Panc1 (cell line): ENCODE measurements at regions not wholly inside any gene's neighbourhood (a gene's known extent, or its start where the extent isn't known, plus 50 kb on each side); places are given as distances from the start of the nearest gene placed in this dataset.

ENCODE experiments used
- ATAC-seq: fragments of 200-7000 bp; cut with Tn5 transposase; 2 replicates; pipeline ENCODE4 v1.9.1; 2020; ENCODE audit warnings: mild to moderate bottlenecking, moderate library complexity
- BruUV-seq: library from RNA; stranded (reverse); fragments of 400-500 nt; replicated peaks from 2 replicates; lab custom pipeline; 2021; lab: Mats Ljungman, UMichigan
- CTCF ChIA-PET: fragments of 300-600 bp; sonication (Branson Sonifier 250); formaldehyde crosslinking; loops from one replicate; lab custom pipeline; 2022; ENCODE audit warnings: antibody characterized with exemption; lab: Charles Lee
- POLR2A ChIA-PET: fragments of 300-600 bp; sonication (Branson Sonifier 250); formaldehyde crosslinking; loops from one replicate; lab custom pipeline; 2022; ENCODE audit warnings: antibody characterized with exemption; lab: Charles Lee
- DNase-seq: peaks from one replicate; pipeline ENCODE4 v3.0.0-alpha.2; 2010; ENCODE audit warnings: low read depth, low spot score
- H3K27ac ChIP-seq: 2 replicates; pipeline ENCODE4 v1.5.1; 2011; ENCODE audit warnings: mild to moderate bottlenecking, low read length, inconsistent platforms
- H3K27me3 ChIP-seq: fragments of 200-500 bp; sonication (Bioruptor generic); 2 replicates; pipeline ENCODE4 v1.6.0; 2014; ENCODE audit warnings: low read length, inconsistent platforms; ENCODE audit not compliant: control insufficient read depth, insufficient read depth
- H3K36me3 ChIP-seq: fragments of 200-500 bp; sonication (Bioruptor generic); 2 replicates; pipeline ENCODE4 v1.5.1; 2014; ENCODE audit warnings: inconsistent platforms, mild to moderate bottlenecking, low read length, moderate library complexity; ENCODE audit not compliant: control insufficient read depth, insufficient read depth
- H3K4me1 ChIP-seq: 2 replicates; pipeline ENCODE4 v1.5.1; 2011; ENCODE audit warnings: inconsistent platforms, mild to moderate bottlenecking, low read length, moderate library complexity; ENCODE audit not compliant: control insufficient read depth, insufficient read depth
- H3K4me3 ChIP-seq, 2 experiments: 2 replicates each; pipeline ENCODE4 v1.5.1; 2011 to 2012; ENCODE audit warnings: low read depth in 2 of 2, low read length in 2 of 2, mild to moderate bottlenecking in 2 of 2, inconsistent platforms in 1 of 2, moderate library complexity in 1 of 2
- H3K9me3 ChIP-seq: fragments of 200-500 bp; sonication (Bioruptor generic); 2 replicates; pipeline ENCODE4 v1.5.1; 2014; ENCODE audit warnings: low read depth, mild to moderate bottlenecking, inconsistent platforms, low read length, moderate library complexity; ENCODE audit not compliant: control insufficient read depth, insufficient read depth
- POLR2AphosphoS5 ChIP-seq: IDR thresholded peaks from 2 replicates; pipeline ENCODE4 v1.6.1; 2012; ENCODE audit warnings: mild to moderate bottlenecking, low read depth, low read length, moderate library complexity
- REST ChIP-seq, 2 experiments: IDR thresholded peaks; 2 replicates each; pipeline ENCODE4 v1.6.1; 2011 to 2012; ENCODE audit warnings: low read depth in 2 of 2, control low read depth in 1 of 2, low read length in 1 of 2, mild to moderate bottlenecking in 1 of 2, moderate library complexity in 1 of 2; ENCODE audit not compliant: insufficient read depth in 1 of 2
- SIN3A ChIP-seq: IDR thresholded peaks from 2 replicates; pipeline ENCODE4 v1.6.1; 2012; ENCODE audit warnings: low read depth, mild to moderate bottlenecking, low read length, moderate library complexity, borderline replicate concordance; ENCODE audit not compliant: insufficient read depth
- TCF7L2 ChIP-seq: IDR thresholded peaks from 2 replicates; pipeline ENCODE4 v1.6.1; 2011; ENCODE audit warnings: mild to moderate bottlenecking, low read depth, low read length, inconsistent platforms
- in situ Hi-C: cut with HindIII; loops from 2 replicates; pipeline ENCODE4 v1.10.0; 2016; ENCODE audit warnings: low sequenced_read_pairs, low pct_unique_long_range_greater_than_20kb
- intact Hi-C: fragments of 100-400 bp; cut with micrococcal nuclease; formaldehyde crosslinking; loops from one replicate; pipeline ENCODE4 v1.10.0; 2022; ENCODE audit not compliant: unreplicated experiment
- TF ChIP-seq, protein P1 (sequence below): fragments of 450-650 bp; IDR thresholded peaks from 2 replicates; pipeline ENCODE4 v1.5.1; 2017; ENCODE audit warnings: mild to moderate bottlenecking

DNA sequence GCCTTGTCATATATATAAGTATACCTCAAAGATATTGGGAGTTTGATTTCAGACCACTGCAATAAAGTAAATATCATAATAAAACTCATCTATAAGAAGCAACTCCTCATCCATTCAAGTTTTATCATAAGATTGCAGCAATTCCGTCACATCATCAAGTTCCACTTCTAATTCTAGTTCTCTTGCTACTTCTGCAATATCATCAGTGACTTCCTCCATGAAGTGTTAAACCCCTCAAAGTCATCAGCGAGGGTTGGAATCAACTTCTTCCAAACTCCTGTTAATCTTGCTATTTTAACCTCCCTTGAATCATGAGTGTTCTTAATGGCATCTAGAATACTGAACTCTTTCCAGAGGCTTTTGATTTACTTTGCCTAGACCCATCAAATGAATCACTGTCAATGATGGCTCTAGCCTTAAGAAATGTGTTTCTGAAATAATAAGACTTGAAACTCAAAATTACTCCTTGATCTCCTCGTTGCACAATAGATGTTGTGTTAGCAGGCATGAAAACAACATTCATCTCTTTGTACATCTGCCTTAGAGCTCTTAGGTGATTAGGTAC lies 88.3 kb downstream of the RPE65 start:
- BruUV-seq, result no TSS peak
- H3K4me3 ChIP-seq, result no peak overlapping the region
- ChIA-PET CTCF (no interaction called here), POLR2A (no interaction called here)
- DNase-seq (no peak), ATAC-seq (no peak)
- intact Hi-C loops, result no loop called here
- H3K4me1 ChIP-seq, result no peaks in the 10 kb centered on the region
- H3K36me3 ChIP-seq, result no peaks in the 10 kb centered on the region
- H3K27me3 ChIP-seq, result no peaks in the 10 kb centered on the region
- in situ Hi-C loops, result no loop called here
- TF ChIP-seq REST (IDR thresholded peaks at IDR 0.05; ENCODE audit: insufficient read depth in 1 of 2, low read depth in 2 of 2, low read length in 1 of 2) (no peak), SIN3A (no peak), POLR2AphosphoS5 (no peak), TCF7L2 (no peak)
- TF ChIP-seq, protein P1, sequence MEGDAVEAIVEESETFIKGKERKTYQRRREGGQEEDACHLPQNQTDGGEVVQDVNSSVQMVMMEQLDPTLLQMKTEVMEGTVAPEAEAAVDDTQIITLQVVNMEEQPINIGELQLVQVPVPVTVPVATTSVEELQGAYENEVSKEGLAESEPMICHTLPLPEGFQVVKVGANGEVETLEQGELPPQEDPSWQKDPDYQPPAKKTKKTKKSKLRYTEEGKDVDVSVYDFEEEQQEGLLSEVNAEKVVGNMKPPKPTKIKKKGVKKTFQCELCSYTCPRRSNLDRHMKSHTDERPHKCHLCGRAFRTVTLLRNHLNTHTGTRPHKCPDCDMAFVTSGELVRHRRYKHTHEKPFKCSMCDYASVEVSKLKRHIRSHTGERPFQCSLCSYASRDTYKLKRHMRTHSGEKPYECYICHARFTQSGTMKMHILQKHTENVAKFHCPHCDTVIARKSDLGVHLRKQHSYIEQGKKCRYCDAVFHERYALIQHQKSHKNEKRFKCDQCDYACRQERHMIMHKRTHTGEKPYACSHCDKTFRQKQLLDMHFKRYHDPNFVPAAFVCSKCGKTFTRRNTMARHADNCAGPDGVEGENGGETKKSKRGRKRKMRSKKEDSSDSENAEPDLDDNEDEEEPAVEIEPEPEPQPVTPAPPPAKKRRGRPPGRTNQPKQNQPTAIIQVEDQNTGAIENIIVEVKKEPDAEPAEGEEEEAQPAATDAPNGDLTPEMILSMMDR, result no peak
- H3K27ac ChIP-seq, result no peak overlapping the region
- no peaks in the 10 kb centered on the region for H3K9me3 ChIP-seq

- in situ Hi-C loops, result no loop called here
These were observed 90.7 kb downstream of the RPE65 start for GRCh38 chr1:68359045-68359444.

More at GRCh38 chr1:68359045-68359444, 90.7 kb downstream of the RPE65 start:
- ChIA-PET CTCF (no interaction called here), POLR2A (no interaction called here)
- ATAC-seq (no peak), DNase-seq (no peak)
- intact Hi-C loops, result no loop called here
- no peaks in the 10 kb centered on the region for H3K9me3 ChIP-seq
- H3K27ac ChIP-seq, result no peak overlapping the region
- H3K4me3 ChIP-seq, result no peak overlapping the region
- no peaks in the 10 kb centered on the region for H3K27me3 ChIP-seq
- H3K36me3 ChIP-seq, result no peaks in the 10 kb centered on the region
- BruUV-seq, result no TSS peak
- no peaks in the 10 kb centered on the region for H3K4me1 ChIP-seq
- TF ChIP-seq, protein P1, result no peak
- TF ChIP-seq TCF7L2 (no peak), POLR2AphosphoS5 (no peak), SIN3A (no peak), REST (IDR thresholded peaks at IDR 0.05; ENCODE audit: insufficient read depth in 1 of 2, low read depth in 2 of 2, low read length in 1 of 2) (no peak)
